Renal cortex interstitium (tissue), 11 donors: ENCODE measurements at regions not wholly inside any gene's neighbourhood (a gene's known extent, or its start where the extent isn't known, plus 50 kb on each side); places are given as distances from the start of the nearest gene placed in this dataset.
"Not testable (repeated sequence)": the region's sequence is repeated elsewhere in the genome, so short reads cannot be mapped to it uniquely, and the experiment has no call there.

Experiments
- DNase-seq, 11 donors: peaks; one replicate each; pipeline ENCODE4 v3.0.0-alpha.2; 2013; ENCODE audit warnings: low read depth in 9 of 11, low spot score in 4 of 11; ENCODE audit errors: extremely low read depth in 1 of 11

GRCh38 chr22:48513446-48513845 is 1314.2 kb downstream of the BRD1 start:
- no peak for DNase-seq

DNA sequence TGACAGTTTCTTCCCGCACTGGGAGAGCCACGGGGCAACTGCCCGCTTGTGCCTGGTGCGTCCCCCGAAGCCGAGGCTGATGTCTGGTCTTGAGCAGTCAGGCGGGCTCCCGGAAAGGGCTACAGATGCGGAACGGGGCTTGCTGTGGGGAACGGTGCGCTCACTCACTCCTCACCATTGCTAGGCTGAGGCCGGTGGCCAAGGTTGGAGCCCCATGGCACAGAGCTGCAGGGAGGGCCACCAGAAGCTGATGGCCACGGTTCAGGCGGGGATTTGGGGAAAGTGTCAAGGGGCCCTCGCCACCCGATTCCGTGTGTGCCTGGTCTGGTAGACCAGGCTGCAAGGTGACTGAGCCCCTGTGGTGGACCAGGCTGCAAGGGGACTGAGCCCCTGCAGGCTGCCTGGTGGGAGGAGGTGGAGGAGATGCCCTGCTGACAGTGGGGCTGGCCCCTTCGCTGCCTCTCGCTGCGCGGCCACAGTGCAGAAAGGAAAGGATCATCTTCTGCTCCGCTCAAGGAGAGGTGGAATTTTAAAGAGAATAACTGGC is 1315.8 kb downstream of the BRD1 start:
- DNase-seq = no peak

- no peak for DNase-seq
These were observed 1316.5 kb downstream of the BRD1 start for GRCh38 chr22:48511211-48511610.

- DNase-seq = no peak
These were observed 1317.1 kb downstream of the BRD1 start for GRCh38 chr22:48510599-48510998.

- no peak for DNase-seq
These were observed 1319.9 kb downstream of the BRD1 start for GRCh38 chr22:48507595-48508350.

DNA sequence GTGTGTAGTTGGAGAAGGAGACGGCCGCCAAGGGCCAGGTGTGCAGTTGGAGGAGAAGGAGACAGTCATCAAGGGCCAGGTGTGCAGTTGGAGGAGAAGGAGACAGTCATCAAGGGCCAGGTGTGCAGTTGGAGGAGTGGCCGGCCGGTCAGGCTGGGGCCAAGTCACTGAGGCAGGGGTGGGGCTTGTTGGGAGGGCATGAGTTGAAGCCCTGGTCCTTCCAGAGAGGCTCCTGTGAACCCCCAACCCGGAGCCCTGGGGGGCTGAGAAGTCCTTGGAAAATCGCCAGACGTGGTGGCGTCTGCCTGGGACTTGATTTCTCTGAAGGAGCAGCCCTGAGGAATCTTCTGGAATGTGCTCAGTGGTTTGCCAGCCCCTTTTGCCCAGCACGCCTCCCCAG is 1320.5 kb downstream of the BRD1 start:
- no peak for DNase-seq

GRCh38 chr22:48506506-48507145 is 1321.0 kb downstream of the BRD1 start:
- no peak for DNase-seq

GRCh38 chr22:48505891-48506290 is 1321.8 kb downstream of the BRD1 start:
- no peak for DNase-seq

GRCh38 chr22:48504519-48505140 is 1323.0 kb downstream of the BRD1 start:
- no peak for DNase-seq

- no peak for DNase-seq
These were observed 1323.8 kb downstream of the BRD1 start for GRCh38 chr22:48503876-48504275.

GRCh38 chr22:48503035-48503625 is 1324.5 kb downstream of the BRD1 start:
- no peak for DNase-seq

DNA sequence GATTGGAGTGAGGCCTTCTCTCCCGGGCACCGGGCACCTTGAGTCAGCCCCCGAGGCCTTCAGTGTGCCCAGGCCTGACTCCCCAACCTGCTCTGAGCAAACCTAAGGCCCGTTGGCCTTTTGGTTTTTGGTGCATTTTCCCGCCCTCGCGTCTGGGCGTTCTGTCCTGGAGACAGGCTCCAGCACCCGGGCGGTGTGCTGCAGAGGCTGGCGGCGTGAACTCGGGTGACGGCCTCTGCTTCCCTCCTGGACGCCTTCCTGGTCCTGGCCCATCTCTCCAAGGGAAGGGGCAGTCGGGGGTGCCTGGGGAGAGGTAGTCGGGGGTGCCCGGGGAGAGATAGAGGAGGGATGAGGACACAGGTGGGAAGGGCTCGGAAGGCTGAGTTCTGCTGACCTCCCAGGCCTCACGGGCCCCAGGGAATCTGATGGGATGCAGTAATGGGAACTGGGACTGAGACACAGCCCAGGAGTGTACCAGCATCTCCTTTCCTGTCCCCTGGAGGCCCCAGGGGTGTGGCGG is 1326.4 kb downstream of the BRD1 start:
- no peak for DNase-seq

DNA sequence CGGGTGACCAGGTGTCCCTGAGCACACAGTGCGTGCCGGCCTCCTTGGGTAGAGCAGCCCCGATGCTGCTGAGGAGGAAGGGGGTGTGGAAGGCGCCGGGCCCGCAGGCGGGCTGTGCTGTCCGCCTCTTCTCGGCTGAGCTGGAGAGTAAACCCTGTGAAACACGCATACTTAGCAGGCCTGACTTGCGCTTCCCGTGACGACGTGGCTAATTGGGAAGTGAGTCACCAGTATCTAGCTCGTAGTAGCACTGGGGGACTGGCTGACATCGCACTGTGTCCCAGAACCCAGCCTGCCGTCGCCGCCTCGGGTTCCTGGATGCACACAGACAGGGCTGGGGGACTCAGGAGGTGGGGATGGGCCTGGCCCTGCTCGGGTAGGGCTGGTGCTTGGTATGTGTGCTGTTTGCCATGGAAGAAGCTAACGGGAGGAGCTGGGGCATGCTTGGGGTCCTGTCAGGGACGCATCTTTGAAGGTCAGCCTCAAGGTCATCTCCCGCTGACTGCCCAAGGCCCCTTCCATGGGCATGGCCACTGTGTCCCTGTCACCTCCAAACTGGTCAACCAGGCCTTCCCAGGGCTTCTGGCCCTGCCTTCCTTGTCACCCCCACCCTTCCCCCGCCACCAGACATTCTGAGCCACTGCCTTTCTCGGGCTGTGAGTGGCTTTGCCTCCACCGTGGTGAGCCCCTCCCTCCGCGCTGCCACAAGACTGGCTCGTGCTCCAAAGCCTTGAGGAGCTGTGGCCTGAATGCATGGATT is 1327.0 kb downstream of the BRD1 start:
- DNase-seq = no peak

- DNase-seq = no peak
These were observed 1327.9 kb downstream of the BRD1 start for GRCh38 chr22:48499456-48500425.

GRCh38 chr22:48498526-48499331 is 1328.9 kb downstream of the BRD1 start:
- no peak for DNase-seq

DNA sequence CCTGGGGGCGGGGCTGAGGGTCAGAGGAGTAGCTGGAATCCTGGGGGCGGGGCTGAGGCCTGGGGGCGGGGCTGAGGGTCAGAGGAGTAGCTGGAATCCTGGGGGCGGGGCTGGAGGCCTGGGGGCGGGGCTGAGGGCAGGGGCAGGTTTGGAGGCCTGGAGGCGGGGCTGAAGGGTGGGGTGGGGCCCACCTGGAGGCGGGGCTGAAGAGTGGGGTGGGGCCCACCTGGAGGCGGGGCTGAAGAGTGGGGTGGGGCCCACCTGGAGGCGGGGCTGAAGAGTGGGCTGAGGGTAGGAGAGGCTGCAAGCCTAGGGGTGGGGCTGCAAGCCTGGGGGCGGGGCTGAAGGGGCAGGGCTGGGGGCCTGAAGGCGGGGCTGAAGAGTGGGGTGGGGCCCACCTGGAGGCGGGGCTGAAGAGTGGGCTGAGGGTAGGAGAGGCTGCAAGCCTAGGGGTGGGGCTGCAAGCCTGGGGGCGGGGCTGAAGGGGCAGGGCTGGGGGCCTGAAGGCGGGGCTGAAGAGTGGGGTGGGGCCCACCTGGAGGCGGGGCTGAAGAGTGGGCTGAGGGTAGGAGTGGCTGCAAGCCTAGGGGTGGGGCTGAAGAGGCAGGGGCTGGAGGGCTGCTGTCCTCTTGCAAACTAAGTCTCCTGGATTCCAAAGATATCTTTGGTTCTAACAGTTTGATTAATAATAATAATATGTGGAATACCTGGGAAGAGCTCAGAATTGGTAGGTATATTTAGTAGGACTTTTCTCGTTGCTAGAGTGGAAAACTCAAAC is 1329.7 kb downstream of the BRD1 start:
- DNase-seq = not testable (repeated sequence)
